GM23338 (cell line): ENCODE measurements at regions not wholly inside any gene's neighbourhood (a gene's known extent, or its start where the extent isn't known, plus 50 kb on each side); places are given as distances from the start of the nearest gene placed in this dataset.

Experiments
- ATAC-seq: fragments of 200-7000 bp; cut with Tn5 transposase; 3 replicates; pipeline ENCODE4 v1.9.1; 2020
- DNase-seq: peaks from one replicate; pipeline ENCODE4 v3.0.0-alpha.2; 2015; ENCODE audit warnings: low spot score
- H2AFZ ChIP-seq: fragments of 200-600 bp; sonication (generic); 2 replicates; pipeline ENCODE4 v1.8.0; 2016; ENCODE audit warnings: antibody characterized with exemption, mild to moderate bottlenecking, moderate library complexity
- H3F3A ChIP-seq: fragments of 200-600 bp; sonication (generic); replicated peaks from 2 replicates; pipeline ENCODE4 v1.8.0; 2017; ENCODE audit warnings: antibody characterized with exemption, mixed run types, low read depth
- H3K27ac ChIP-seq: fragments of 200-600 bp; sonication (generic); 2 replicates; pipeline ENCODE4 v1.6.1; 2016; ENCODE audit warnings: low read depth
- H3K27me3 ChIP-seq: fragments of 200-600 bp; sonication (generic); 2 replicates; pipeline ENCODE4 v1.8.0; 2016; ENCODE audit warnings: mild to moderate bottlenecking, mixed run types, moderate library complexity; ENCODE audit not compliant: insufficient read depth
- H3K36me3 ChIP-seq: fragments of 200-600 bp; sonication (generic); 2 replicates; pipeline ENCODE4 v1.8.0; 2016; ENCODE audit warnings: mild to moderate bottlenecking; ENCODE audit not compliant: insufficient read depth
- H3K4me1 ChIP-seq: fragments of 200-600 bp; sonication (generic); 2 replicates; pipeline ENCODE4 v1.8.0; 2016; ENCODE audit warnings: mild to moderate bottlenecking, moderate library complexity; ENCODE audit not compliant: insufficient read depth
- H3K4me2 ChIP-seq: fragments of 200-600 bp; sonication (generic); 2 replicates; pipeline ENCODE4 v1.7.1; 2017; ENCODE audit warnings: mixed run types
- H3K4me3 ChIP-seq: fragments of 200-600 bp; sonication (generic); 2 replicates; pipeline ENCODE4 v1.6.1; 2016; ENCODE audit warnings: mixed run types
- H3K79me2 ChIP-seq: fragments of 200-600 bp; sonication (generic); replicated peaks from 2 replicates; pipeline ENCODE4 v1.8.0; 2017; ENCODE audit warnings: mild to moderate bottlenecking; ENCODE audit not compliant: insufficient read depth
- H3K9me2 ChIP-seq: fragments of 200-600 bp; sonication (generic); 2 replicates; pipeline ENCODE4 v1.8.0; 2017; ENCODE audit not compliant: insufficient read depth
- H4K20me1 ChIP-seq: fragments of 200-600 bp; sonication (generic); replicated peaks from 2 replicates; pipeline ENCODE4 v1.8.0; 2017; ENCODE audit warnings: mild to moderate bottlenecking; ENCODE audit not compliant: insufficient read depth
- H3K27ac Mint-ChIP-seq: 2 replicates; pipeline ENCODE4 v1.8.0; 2020; ENCODE audit warnings: inconsistent platforms, mild to moderate bottlenecking, moderate library complexity, mixed read lengths
- H3K27me3 Mint-ChIP-seq: 3 replicates; pipeline ENCODE4 v1.8.0; 2022; ENCODE audit warnings: low read depth, mild to moderate bottlenecking, moderate library complexity, mixed read lengths, inconsistent platforms; ENCODE audit not compliant: insufficient read depth, poor library complexity
- H3K36me3 Mint-ChIP-seq: 3 replicates; pipeline ENCODE4 v1.8.0; 2021; ENCODE audit warnings: low read depth, mild to moderate bottlenecking, inconsistent platforms, moderate library complexity, mixed read lengths
- H3K4me1 Mint-ChIP-seq: 3 replicates; pipeline ENCODE4 v1.8.0; 2020; ENCODE audit warnings: mild to moderate bottlenecking, inconsistent platforms, mixed read lengths
- H3K4me3 Mint-ChIP-seq: 3 replicates; pipeline ENCODE4 v1.8.0; 2021; ENCODE audit warnings: moderate library complexity, mild to moderate bottlenecking, inconsistent platforms, mixed read lengths
- H3K9me3 Mint-ChIP-seq: 3 replicates; pipeline ENCODE4 v1.8.0; 2020; ENCODE audit warnings: moderate library complexity, mild to moderate bottlenecking, inconsistent platforms, mixed read lengths
- CREB1 ChIP-seq: fragments of 250-450 bp; sonication (Bioruptor Pico); IDR thresholded peaks from 2 replicates; pipeline ENCODE4 v1.5.0; 2020; ENCODE audit warnings: low read depth, mild to moderate bottlenecking, moderate library complexity
- EZH2 ChIP-seq: fragments of 200-600 bp; sonication (generic); IDR thresholded peaks from one replicate; pipeline ENCODE4 v1.8.0; 2017; ENCODE audit warnings: antibody characterized with exemption, mild to moderate bottlenecking, low read depth; ENCODE audit not compliant: unreplicated experiment
- JUNB ChIP-seq: IDR thresholded peaks from one replicate; pipeline ENCODE4 v1.6.1; 2016; ENCODE audit warnings: antibody characterized with exemption; ENCODE audit not compliant: unreplicated experiment
- NANOG ChIP-seq: IDR thresholded peaks from 2 replicates; pipeline ENCODE4 v1.6.1; 2016; ENCODE audit warnings: antibody characterized with exemption, borderline replicate concordance
- POLR2AphosphoS5 ChIP-seq: IDR thresholded peaks from 2 replicates; pipeline ENCODE4 v1.6.1; 2016; ENCODE audit warnings: antibody characterized with exemption, low read depth
- STAT1 ChIP-seq: IDR thresholded peaks from one replicate; pipeline ENCODE4 v1.6.1; 2016; ENCODE audit warnings: antibody characterized with exemption; ENCODE audit not compliant: unreplicated experiment
- ZNF114 ChIP-seq: fragments of 250-450 bp; sonication (Bioruptor Pico); IDR thresholded peaks from 2 replicates; pipeline ENCODE4 v1.5.0; 2020; ENCODE audit warnings: mild to moderate bottlenecking, moderate library complexity
- TF ChIP-seq, protein P1 (sequence below): IDR thresholded peaks from 2 replicates; pipeline ENCODE4 v1.6.1; 2016; ENCODE audit warnings: antibody characterized with exemption
- TF ChIP-seq, protein P2 (sequence below), 2 experiments: fragments of 200-600 bp in 1 of 2; sonication (generic) in 1 of 2; conservative IDR thresholded peaks; 2 replicates each; pipeline versions ENCODE4 v1.5.1 to v1.6.1; 2016 to 2017; ENCODE audit warnings: antibody characterized with exemption in 2 of 2, low read depth in 2 of 2, mild to moderate bottlenecking in 2 of 2, moderate library complexity in 1 of 2
- TF ChIP-seq, protein P3 (sequence below): IDR thresholded peaks from one replicate; pipeline ENCODE4 v1.6.1; 2018; ENCODE audit warnings: antibody characterized with exemption; ENCODE audit not compliant: unreplicated experiment

DNA sequence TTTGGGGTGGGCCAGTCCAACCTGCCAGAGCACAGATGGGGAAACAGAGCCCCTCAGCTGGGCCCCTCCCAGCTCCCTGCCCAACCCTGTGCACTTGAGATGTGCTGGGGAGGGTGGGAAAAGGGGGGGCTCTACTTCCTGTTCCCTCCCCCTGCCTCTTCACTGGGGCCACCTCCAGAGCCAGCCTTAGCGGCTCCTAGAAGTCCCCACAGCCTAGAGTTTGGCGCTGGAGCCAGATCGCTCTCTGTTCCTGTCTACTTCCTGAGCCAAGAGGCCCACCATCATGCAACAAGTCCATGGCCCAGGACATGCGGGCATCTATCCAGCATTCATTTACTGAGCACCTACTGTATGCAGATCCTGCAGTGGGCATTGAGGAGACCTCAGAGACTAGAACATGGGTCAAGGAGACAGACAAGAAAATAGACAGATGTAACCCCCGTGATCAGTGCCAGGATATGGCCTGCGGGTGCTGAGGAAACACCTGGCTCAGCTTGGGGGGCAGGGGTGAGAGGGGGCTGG is 144.1 kb downstream of the SYF2 start (continued):
- TF ChIP-seq, protein P1, sequence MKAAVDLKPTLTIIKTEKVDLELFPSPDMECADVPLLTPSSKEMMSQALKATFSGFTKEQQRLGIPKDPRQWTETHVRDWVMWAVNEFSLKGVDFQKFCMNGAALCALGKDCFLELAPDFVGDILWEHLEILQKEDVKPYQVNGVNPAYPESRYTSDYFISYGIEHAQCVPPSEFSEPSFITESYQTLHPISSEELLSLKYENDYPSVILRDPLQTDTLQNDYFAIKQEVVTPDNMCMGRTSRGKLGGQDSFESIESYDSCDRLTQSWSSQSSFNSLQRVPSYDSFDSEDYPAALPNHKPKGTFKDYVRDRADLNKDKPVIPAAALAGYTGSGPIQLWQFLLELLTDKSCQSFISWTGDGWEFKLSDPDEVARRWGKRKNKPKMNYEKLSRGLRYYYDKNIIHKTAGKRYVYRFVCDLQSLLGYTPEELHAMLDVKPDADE = no peak
- TF ChIP-seq, protein P2, sequence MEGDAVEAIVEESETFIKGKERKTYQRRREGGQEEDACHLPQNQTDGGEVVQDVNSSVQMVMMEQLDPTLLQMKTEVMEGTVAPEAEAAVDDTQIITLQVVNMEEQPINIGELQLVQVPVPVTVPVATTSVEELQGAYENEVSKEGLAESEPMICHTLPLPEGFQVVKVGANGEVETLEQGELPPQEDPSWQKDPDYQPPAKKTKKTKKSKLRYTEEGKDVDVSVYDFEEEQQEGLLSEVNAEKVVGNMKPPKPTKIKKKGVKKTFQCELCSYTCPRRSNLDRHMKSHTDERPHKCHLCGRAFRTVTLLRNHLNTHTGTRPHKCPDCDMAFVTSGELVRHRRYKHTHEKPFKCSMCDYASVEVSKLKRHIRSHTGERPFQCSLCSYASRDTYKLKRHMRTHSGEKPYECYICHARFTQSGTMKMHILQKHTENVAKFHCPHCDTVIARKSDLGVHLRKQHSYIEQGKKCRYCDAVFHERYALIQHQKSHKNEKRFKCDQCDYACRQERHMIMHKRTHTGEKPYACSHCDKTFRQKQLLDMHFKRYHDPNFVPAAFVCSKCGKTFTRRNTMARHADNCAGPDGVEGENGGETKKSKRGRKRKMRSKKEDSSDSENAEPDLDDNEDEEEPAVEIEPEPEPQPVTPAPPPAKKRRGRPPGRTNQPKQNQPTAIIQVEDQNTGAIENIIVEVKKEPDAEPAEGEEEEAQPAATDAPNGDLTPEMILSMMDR (conservative IDR thresholded peaks at IDR 0.05; ENCODE audit: low read depth in 2 of 2) = no peak
- TF ChIP-seq EZH2 (no peak), ZNF114 (no peak)

DNA sequence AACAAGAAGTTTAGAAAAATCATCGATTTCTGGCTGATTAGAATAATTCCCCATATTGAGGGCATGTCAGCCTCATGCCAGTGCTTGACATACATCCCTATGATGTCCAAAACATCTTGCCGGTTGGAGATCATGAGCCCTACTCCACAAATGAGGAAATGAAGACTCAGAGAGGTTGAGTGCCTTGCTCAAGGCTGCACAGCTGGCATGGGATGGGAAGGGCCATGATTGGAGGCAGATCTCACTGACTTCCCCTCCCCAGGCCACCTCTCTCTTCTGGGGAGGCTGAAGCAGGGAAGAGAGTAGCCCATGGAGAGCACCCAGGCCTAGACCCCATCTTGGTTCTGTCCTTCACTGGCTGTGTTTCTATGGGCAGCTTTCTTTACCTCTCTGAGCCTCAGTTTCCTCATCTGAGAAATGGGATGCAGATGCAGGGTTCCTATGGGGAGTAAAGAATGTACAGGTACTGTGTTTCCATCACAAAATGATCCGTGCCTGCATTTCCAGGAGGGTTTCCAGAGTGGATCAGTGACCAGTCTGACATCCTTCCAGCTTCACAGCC is 145.7 kb downstream of the SYF2 start:
- no peaks in the 10 kb centered on the region for H4K20me1 ChIP-seq
- no peak overlapping the region for H3K4me2 ChIP-seq
- Mint-ChIP-seq H3K9me3 (no peaks in the 10 kb centered on the region), H3K27me3 (peaks cover 8% of the 10 kb centered on the region), H3K36me3 (no peaks in the 10 kb centered on the region), H3K4me1 (peaks cover 4% of the 10 kb centered on the region; the same call in 1 of the 3 replicates), H3K4me3 (no peak overlapping the region), H3K27ac (no peak overlapping the region)
- no peak for ATAC-seq
- no peak overlapping the region for H3K27ac ChIP-seq
- TF ChIP-seq STAT1 (no peak), EZH2 (no peak), NANOG (no peak), POLR2AphosphoS5 (no peak), JUNB (no peak)
- TF ChIP-seq, protein P2 (conservative IDR thresholded peaks at IDR 0.05; ENCODE audit: low read depth in 2 of 2) = no peak
- no peaks in the 10 kb centered on the region for H3K79me2 ChIP-seq
- no peaks in the 10 kb centered on the region for H3K9me2 ChIP-seq
- no peak overlapping the region for H2AFZ ChIP-seq
- H3K36me3 ChIP-seq = no peaks in the 10 kb centered on the region
- H3K4me1 ChIP-seq = no peaks in the 10 kb centered on the region
- H3K27me3 ChIP-seq = no peaks in the 10 kb centered on the region
- no peak for DNase-seq
- no peaks in the 10 kb centered on the region for H3F3A ChIP-seq
- H3K4me3 ChIP-seq = no peak overlapping the region

DNA sequence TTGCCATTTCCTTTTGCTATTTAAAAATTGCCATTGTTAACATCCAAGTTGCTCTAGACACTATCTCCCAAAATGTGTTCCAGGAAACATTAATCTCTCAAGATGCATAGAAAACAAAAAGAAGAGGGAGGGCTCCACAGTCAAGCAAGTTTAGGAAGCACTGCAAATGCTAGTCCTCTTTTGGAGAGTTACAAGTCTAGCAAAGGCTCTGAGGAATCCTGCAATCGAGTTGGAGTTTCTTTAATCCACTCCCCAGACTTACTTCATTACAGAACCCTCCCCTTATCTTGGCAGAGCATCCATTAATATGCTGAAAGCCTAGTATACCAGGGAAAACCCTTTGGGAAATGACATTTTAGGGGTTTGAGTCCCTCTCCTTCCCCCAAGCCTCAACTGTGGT is 147.9 kb downstream of the SYF2 start:
- no peaks in the 10 kb centered on the region for H3K9me2 ChIP-seq
- DNase-seq = no peak
- no peaks in the 10 kb centered on the region for H3K27me3 ChIP-seq
- Mint-ChIP-seq H3K27ac (no peak overlapping the region), H3K4me1 (peaks cover 2% of the 10 kb centered on the region; the same call in 1 of the 3 replicates), H3K36me3 (no peaks in the 10 kb centered on the region), H3K27me3 (peaks cover 7% of the 10 kb centered on the region), H3K9me3 (no peaks in the 10 kb centered on the region; the same call in 2 of the 3 replicates), H3K4me3 (no peak overlapping the region)
- H3K4me1 ChIP-seq = no peaks in the 10 kb centered on the region
- H3K79me2 ChIP-seq = no peaks in the 10 kb centered on the region
- H3K27ac ChIP-seq = no peak overlapping the region
- no peak overlapping the region for H3K4me2 ChIP-seq
- no peak overlapping the region for H3K4me3 ChIP-seq
- no peaks in the 10 kb centered on the region for H4K20me1 ChIP-seq
- H3K36me3 ChIP-seq = no peaks in the 10 kb centered on the region
- ATAC-seq = no peak
- H3F3A ChIP-seq = no peaks in the 10 kb centered on the region
- no peak overlapping the region for H2AFZ ChIP-seq
- TF ChIP-seq ZNF114 = no peak
- TF ChIP-seq POLR2AphosphoS5 = no peak
- no peak for TF ChIP-seq CREB1
- TF ChIP-seq, protein P3, sequence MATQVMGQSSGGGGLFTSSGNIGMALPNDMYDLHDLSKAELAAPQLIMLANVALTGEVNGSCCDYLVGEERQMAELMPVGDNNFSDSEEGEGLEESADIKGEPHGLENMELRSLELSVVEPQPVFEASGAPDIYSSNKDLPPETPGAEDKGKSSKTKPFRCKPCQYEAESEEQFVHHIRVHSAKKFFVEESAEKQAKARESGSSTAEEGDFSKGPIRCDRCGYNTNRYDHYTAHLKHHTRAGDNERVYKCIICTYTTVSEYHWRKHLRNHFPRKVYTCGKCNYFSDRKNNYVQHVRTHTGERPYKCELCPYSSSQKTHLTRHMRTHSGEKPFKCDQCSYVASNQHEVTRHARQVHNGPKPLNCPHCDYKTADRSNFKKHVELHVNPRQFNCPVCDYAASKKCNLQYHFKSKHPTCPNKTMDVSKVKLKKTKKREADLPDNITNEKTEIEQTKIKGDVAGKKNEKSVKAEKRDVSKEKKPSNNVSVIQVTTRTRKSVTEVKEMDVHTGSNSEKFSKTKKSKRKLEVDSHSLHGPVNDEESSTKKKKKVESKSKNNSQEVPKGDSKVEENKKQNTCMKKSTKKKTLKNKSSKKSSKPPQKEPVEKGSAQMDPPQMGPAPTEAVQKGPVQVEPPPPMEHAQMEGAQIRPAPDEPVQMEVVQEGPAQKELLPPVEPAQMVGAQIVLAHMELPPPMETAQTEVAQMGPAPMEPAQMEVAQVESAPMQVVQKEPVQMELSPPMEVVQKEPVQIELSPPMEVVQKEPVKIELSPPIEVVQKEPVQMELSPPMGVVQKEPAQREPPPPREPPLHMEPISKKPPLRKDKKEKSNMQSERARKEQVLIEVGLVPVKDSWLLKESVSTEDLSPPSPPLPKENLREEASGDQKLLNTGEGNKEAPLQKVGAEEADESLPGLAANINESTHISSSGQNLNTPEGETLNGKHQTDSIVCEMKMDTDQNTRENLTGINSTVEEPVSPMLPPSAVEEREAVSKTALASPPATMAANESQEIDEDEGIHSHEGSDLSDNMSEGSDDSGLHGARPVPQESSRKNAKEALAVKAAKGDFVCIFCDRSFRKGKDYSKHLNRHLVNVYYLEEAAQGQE = no peak
